ENCODE measurements at regions not wholly inside any gene's neighbourhood (a gene's known extent, or its start where the extent isn't known, plus 50 kb on each side); places are given as distances from the start of the nearest gene placed in this dataset.

- no peak overlapping the region for H3K9ac ChIP-seq (ENCODE audit: low read depth, low read length)
- H3K23ac ChIP-seq (ENCODE audit: low read depth, low read length), result no peak overlapping the region
- no peak overlapping the region for H2BK120ac ChIP-seq (ENCODE audit: low read depth, low read length)
- H3K27me3 ChIP-seq (ENCODE audit: control insufficient read depth, insufficient read depth, low read length), result no peaks in the 10 kb centered on the region
- H3K56ac ChIP-seq (ENCODE audit: extremely low read depth, insufficient read depth, low read length), result no peak overlapping the region
- intact Hi-C loops (cut with micrococcal nuclease) (no loop called here), in situ Hi-C loops (cut with MboI; ENCODE audit: low sequenced_read_pairs) (no loop called here), dilution Hi-C loops (cut with HindIII; ENCODE audit: low sequenced_read_pairs, unreplicated experiment) (no loop called here)
- H3K4me1 ChIP-seq (ENCODE audit: control insufficient read depth, insufficient read depth, low read length), result no peaks in the 10 kb centered on the region
- H2BK5ac ChIP-seq (ENCODE audit: low read depth, low read length, poor library complexity, severe bottlenecking), result no peak overlapping the region
- TF ChIP-seq BHLHE40 (IDR thresholded peaks at IDR 0.05; ENCODE audit: low read depth, low read length) (no peak), CHD1 (IDR thresholded peaks at IDR 0.05; ENCODE audit: low read depth, low read length) (no peak), RFX5 (IDR thresholded peaks at IDR 0.05; ENCODE audit: low read depth, low read length) (no peak), ELK1 (IDR thresholded peaks at IDR 0.05; ENCODE audit: borderline replicate concordance, low read depth, low read length) (no peak), POLR2A (IDR thresholded peaks at IDR 0.05; ENCODE audit: low read depth, low read length) (no peak), SMC3 (IDR thresholded peaks at IDR 0.05; ENCODE audit: low read depth, low read length) (no peak), MXI1 (IDR thresholded peaks at IDR 0.05; ENCODE audit: borderline replicate concordance, low read depth, low read length) (no peak), NFE2L2 (IDR thresholded peaks at IDR 0.05; ENCODE audit: low read depth, low read length) (no peak), RCOR1 (IDR thresholded peaks at IDR 0.05; ENCODE audit: insufficient replicate concordance, low read length) (no peak), MAZ (IDR thresholded peaks at IDR 0.05; ENCODE audit: borderline replicate concordance, low read depth, low read length) (no peak), CTCF (conservative IDR thresholded peaks at IDR 0.05; ENCODE audit: low read depth, low read length) (no peak), MAFK (IDR thresholded peaks at IDR 0.05; ENCODE audit: low read depth, low read length) (no peak), FOS (IDR thresholded peaks at IDR 0.05; ENCODE audit: low read depth, low read length) (no peak), RAD21 (IDR thresholded peaks at IDR 0.05; ENCODE audit: low read length) (no peak), CEBPB (IDR thresholded peaks at IDR 0.05; ENCODE audit: low read depth, low read length) (no peak)
- TF ChIP-seq, protein P1, sequence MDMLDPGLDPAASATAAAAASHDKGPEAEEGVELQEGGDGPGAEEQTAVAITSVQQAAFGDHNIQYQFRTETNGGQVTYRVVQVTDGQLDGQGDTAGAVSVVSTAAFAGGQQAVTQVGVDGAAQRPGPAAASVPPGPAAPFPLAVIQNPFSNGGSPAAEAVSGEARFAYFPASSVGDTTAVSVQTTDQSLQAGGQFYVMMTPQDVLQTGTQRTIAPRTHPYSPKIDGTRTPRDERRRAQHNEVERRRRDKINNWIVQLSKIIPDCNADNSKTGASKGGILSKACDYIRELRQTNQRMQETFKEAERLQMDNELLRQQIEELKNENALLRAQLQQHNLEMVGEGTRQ (IDR thresholded peaks at IDR 0.05; ENCODE audit: low read depth, low read length), result no peak
- H3K18ac ChIP-seq (ENCODE audit: low read depth, low read length), result no peak overlapping the region
- H3K79me1 ChIP-seq (ENCODE audit: low read depth in 1 of 2, low read length in 2 of 2), result no peaks in the 10 kb centered on the region
- H3K9me1 ChIP-seq (ENCODE audit: insufficient read depth, low read length), result no peaks in the 10 kb centered on the region
- no peak overlapping the region for H3K27ac ChIP-seq (ENCODE audit: insufficient read depth, low read length)
- ChIA-PET CTCF (interaction anchor here (1.4 kb wide), 1 partner anchor 9 kb away, joined by 3 read pairs; no protein-coding TSS in a partner anchor), POLR2A (ENCODE audit: unreplicated experiment) (no interaction called here)
- no TSS peak for BruUV-seq (replicated peaks)
- H3K9me3 ChIP-seq (ENCODE audit: control insufficient read depth, insufficient read depth, low read length), result no peaks in the 10 kb centered on the region; the same call in 1 of the 2 replicates
- no peak overlapping the region for H3K4me2 ChIP-seq (ENCODE audit: low read depth, low read length)
- no peak overlapping the region for H3K4ac ChIP-seq (ENCODE audit: low read depth, low read length)
- no peak overlapping the region for H2AK9ac ChIP-seq (replicated peaks; ENCODE audit: low read depth, low read length, poor library complexity)
- no peak overlapping the region for H3K14ac ChIP-seq (replicated peaks; ENCODE audit: low read depth, low read length)
- H3K36me3 ChIP-seq (ENCODE audit: control insufficient read depth, insufficient read depth, low read length), result no peaks in the 10 kb centered on the region
- no peak overlapping the region for H3K4me3 ChIP-seq (ENCODE audit: insufficient read depth, low read depth, low read length)
- WGBS, 2 experiments (ENCODE audit: extremely low coverage in 2 of 2, insufficient read length in 1 of 2), result no CpG with 5 or more reads among the region's 1 CpG
- no peak overlapping the region for H2AK5ac ChIP-seq (ENCODE audit: low read depth, low read length)
- no peak overlapping the region for H4K91ac ChIP-seq (ENCODE audit: insufficient read depth, low read depth, low read length)
- no peak overlapping the region for H2BK15ac ChIP-seq (ENCODE audit: low read depth, low read length)
- no peak overlapping the region for H4K5ac ChIP-seq (ENCODE audit: low read depth, low read length)
- no peak for ATAC-seq (ENCODE audit: low read depth)
- H2AFZ ChIP-seq (replicated peaks; ENCODE audit: low read length, poor library complexity), result no peak overlapping the region
- DNase-seq, result no peak
- H4K8ac ChIP-seq (ENCODE audit: low read depth in 2 of 2, low read length in 2 of 2), result no peak overlapping the region
- no peak overlapping the region for H2BK20ac ChIP-seq (ENCODE audit: low read depth, low read length)
- H4K20me1 ChIP-seq (ENCODE audit: insufficient read depth, low read length), result no peaks in the 10 kb centered on the region
These were observed 323.1 kb downstream of the KCNJ3 start for GRCh38 chr2:155021618-155022017.

Data from IMR-90 (cell line).